Femur (tissue), 1 donor: ENCODE measurements at regions not wholly inside any gene's neighbourhood (a gene's known extent, or its start where the extent isn't known, plus 50 kb on each side); places are given as distances from the start of the nearest gene placed in this dataset.

ENCODE experiments used
- DNase-seq: peaks from one replicate; pipeline ENCODE4 v3.0.0-alpha.2; 2017

- no peak for DNase-seq
Measured at GRCh38 chr13:40492511-40492910, 173.9 kb downstream of the FOXO1 start.

- DNase-seq: no peak
Measured at GRCh38 chr13:40494513-40494912, 171.9 kb downstream of the FOXO1 start.

- no peak for DNase-seq
Measured at GRCh38 chr13:40494946-40495620, 171.4 kb downstream of the FOXO1 start.

GRCh38 chr13:40495621-40496001 lies 170.8 kb downstream of the FOXO1 start:
- DNase-seq: no peak

GRCh38 chr13:40496035-40496810 lies 170.2 kb downstream of the FOXO1 start:
- DNase-seq: no peak

GRCh38 chr13:40498461-40498860 lies 168.0 kb downstream of the FOXO1 start:
- DNase-seq: no peak

GRCh38 chr13:40502236-40502635 lies 164.2 kb downstream of the FOXO1 start:
- DNase-seq: no peak

GRCh38 chr13:40503011-40503410 lies 163.4 kb downstream of the FOXO1 start:
- DNase-seq: no peak

- DNase-seq: no peak
Measured at GRCh38 chr13:40503966-40504591, 162.4 kb downstream of the FOXO1 start.

GRCh38 chr13:40504641-40505040 lies 161.8 kb downstream of the FOXO1 start:
- DNase-seq: no peak

GRCh38 chr13:40505196-40505595 lies 161.2 kb downstream of the FOXO1 start:
- no peak for DNase-seq
